GM21576 (cell line): ENCODE measurements at regions not wholly inside any gene's neighbourhood (a gene's known extent, or its start where the extent isn't known, plus 50 kb on each side); places are given as distances from the start of the nearest gene placed in this dataset.
"Not testable (repeated sequence)": the region's sequence is repeated elsewhere in the genome, so short reads cannot be mapped to it uniquely, and the experiment has no call there.

ENCODE experiments used
- ATAC-seq: cut with Tn5 transposase; IDR thresholded peaks from one replicate; pipeline ENCODE4 v1.9.1; 2021; ENCODE audit warnings: mild to moderate bottlenecking, moderate library complexity; ENCODE audit not compliant: unreplicated experiment

- no peak for ATAC-seq
Measured at GRCh38 chr6:80531681-80532619, 425.5 kb downstream of the BCKDHB start.

DNA sequence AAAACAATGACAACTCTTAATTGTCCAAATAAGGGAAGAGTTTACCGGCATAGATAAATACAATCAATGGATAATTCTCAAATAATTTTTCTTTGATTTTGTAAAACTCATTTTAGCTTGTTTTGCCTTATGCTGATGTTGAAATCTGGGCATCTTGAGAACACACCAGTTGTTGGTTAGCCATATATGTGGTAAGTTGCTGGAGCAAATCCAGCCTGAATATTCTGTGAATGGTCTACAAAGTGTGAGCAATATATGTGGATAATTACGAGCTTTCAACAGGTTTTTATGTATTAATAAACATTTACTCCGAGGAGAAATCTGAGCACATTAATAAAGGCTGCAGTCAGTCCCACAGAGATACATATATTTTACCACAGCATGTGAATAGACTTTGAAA, 423.6 kb downstream of the BCKDHB start:
- ATAC-seq, result no peak

GRCh38 chr6:80528115-80528514, 421.6 kb downstream of the BCKDHB start:
- ATAC-seq, result no peak

DNA sequence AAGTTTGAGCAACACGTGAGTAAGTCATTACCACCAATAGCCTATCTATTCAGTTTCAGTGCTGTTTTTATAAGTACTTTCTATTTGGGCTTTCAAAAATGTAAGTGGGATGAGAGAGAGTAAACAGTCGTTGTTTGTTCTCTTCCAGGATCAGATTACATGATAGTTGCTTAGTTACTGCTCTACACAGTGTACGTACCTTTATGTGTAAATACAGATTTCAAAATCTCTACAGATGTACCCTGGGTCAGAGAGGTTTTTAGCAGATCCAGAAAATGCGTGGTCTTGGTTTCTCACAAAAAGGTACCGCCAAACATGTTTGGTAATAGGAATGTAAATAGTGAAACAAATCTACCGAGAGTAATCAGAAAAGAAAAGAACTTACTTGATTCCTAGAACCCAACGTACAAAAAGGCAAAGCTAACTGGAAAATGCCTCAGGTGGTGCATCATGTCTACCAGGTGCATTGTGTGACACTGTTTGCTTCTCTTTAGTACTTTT, 421.1 kb downstream of the BCKDHB start:
- no peak for ATAC-seq

- ATAC-seq, result no peak
Measured at GRCh38 chr6:80523531-80523997, 417.1 kb downstream of the BCKDHB start.

DNA sequence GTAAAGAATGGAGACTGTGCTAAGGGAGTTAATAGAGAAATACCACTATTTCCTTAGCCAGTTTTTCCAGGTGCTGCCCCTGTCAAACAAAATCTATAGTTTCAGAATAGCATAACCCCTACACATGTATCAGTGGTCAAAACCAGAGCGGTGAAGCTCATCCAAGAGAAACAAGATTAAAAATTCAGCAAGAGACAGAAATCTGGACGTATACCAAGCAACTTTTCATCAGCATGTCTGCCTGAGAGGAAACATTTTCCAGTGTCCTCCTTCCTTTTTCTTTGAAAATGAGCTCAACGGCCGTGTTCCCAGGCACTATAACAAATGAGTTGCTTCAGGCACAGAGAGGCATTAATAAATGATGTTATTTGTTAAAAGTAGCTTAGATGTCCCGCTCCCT, 416.5 kb downstream of the BCKDHB start:
- ATAC-seq, result no peak

DNA sequence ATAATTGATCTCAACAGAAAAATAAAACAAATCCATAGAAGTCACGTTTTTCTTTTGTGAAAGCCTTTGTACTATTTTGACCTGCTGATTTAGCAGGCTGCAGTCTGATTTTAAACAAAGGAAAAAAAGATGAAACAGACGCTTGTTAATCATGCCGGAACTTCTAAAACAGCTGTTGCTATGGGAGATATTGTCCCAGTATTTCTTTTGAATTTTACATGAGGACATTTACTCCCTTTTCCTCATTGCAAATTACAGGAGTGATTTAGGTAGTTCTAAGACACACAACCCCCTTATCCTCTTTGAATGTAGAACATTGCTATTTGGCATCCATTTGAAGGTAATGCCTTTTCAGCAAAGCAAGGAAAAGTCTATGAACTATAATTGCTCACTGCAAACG, 416.1 kb downstream of the BCKDHB start:
- no peak for ATAC-seq

- ATAC-seq, result no peak
Measured at GRCh38 chr6:80519811-80520594, 413.5 kb downstream of the BCKDHB start.

GRCh38 chr6:80517525-80517924, 411.1 kb downstream of the BCKDHB start:
- no peak for ATAC-seq

DNA sequence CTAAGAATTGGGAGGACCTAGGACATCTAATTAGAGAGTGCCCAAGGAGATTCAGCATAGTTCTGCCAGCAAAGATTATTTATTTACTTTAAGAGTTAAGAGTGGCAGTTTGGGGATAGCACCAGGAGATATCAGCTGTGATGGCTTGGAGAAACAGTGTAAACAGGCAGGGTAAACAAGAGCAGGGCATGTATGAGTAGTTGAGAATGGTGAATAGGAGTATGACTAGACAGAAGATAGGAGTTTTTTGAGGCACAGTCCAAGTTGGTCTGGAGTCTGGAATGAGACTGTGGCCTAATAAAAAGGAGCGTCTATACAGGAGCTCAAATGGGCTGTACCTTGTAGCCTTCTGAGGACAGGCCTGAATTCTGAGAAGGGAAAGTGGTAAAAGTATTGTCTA, 404.1 kb downstream of the BCKDHB start:
- not testable (repeated sequence) for ATAC-seq

DNA sequence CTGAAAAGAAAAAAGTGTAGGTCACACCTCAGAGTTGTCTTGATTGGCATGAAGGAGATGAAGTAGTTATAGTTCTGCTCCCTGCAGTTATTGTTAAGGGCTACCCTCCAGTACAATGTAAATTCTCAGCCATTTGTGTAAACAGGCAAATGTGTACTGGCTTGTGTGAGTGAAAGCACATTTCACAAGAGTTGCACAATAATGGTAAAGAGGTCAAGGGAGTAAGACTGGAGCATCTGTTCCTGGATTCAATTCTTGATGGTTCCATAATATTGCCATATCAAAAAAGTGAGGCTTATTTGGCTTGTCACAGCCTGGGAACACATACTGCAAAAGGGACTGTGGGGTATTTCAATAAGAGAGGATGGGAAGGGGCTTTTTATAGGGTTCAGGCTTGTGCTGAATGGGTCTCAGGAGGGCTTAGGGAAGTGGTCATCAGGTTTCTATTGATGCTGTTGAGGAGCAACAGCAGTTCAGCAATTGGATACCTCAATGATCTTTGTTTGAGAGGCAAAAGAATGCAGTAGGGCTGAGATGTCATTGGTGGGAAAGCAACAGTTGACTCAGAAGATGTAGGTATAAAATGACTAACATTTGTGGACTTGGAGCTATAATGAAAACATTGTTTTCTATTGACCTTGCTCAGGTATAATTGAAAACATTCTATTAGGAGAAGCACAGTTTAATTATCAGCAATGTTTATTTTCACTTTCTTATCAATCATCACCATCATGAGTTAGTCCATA, 402.6 kb downstream of the BCKDHB start:
- ATAC-seq, result no peak

DNA sequence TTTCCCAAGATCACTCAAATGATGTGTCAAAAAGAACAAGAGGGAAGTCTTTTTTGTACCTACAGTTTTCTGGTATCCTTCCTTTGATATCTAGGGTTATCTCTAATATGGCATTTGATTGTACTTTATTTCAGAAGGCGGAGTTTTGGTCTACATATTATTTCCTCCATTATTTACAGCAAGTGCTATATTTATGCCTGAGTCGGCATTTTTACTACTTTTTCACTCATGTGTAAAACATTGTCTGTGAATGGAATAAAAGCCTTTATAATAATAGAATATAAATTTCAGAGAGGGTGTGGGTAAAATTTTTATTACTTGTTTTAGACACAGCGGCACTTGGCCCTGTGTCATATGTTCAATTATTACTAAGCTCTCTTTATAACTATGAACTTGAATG, 398.4 kb downstream of the BCKDHB start:
- no peak for ATAC-seq

DNA sequence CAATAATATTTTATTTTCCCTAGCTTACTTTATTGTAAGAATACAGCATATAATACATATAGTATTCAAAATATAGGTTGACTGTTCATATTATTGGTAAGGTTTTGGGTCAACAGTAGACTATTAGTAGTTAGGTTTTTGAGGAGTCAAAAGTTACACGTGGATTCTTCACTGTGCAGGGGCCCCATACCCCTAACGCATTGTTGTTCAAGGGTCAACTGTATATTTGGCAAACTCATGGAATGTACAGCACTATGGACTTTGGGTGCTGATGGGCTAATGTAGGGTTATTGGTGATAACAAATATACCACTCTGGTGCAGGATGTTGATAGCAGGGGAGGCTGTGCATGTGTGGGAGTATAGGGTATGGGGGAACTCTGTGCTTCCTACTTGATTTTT, 397.2 kb downstream of the BCKDHB start:
- ATAC-seq, result no peak

DNA sequence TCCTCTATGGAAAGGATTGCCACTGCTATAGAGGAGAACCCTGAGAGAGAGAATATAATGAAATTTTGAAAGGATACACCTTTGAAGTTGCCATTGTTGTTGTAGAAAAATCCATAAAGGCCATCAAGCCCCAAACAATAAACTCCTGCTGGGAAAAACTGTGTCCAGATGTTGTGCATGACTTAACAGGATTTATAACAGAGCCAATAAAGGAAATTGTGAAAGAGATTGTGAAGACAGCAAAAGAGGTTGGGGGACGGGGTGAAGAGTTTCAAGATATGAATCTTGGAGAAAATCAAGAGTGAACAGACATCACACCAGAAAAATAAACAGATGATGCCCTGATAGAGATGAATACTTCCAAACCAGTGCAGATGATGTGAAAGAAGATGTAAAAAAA, 396.4 kb downstream of the BCKDHB start:
- ATAC-seq, result no peak

DNA sequence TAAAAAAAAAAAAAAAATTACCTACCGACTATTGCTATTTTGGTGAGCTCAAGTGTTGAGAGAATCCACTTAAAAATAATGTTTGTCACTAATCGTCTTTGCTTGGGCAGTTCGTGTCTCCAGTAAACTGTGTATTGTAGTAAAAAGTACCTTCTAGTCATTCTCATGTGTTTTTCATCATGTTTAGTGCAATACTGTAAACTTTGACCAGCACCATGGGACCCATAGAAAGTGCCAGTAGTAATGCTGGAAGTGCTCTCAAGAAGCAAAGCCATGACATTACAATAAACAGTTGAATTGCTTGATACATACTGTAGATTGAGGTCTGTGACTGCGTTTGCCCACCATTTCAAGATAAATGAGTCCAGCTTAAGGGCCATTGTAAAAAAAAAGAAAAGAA, 395.2 kb downstream of the BCKDHB start:
- ATAC-seq, result no peak

DNA sequence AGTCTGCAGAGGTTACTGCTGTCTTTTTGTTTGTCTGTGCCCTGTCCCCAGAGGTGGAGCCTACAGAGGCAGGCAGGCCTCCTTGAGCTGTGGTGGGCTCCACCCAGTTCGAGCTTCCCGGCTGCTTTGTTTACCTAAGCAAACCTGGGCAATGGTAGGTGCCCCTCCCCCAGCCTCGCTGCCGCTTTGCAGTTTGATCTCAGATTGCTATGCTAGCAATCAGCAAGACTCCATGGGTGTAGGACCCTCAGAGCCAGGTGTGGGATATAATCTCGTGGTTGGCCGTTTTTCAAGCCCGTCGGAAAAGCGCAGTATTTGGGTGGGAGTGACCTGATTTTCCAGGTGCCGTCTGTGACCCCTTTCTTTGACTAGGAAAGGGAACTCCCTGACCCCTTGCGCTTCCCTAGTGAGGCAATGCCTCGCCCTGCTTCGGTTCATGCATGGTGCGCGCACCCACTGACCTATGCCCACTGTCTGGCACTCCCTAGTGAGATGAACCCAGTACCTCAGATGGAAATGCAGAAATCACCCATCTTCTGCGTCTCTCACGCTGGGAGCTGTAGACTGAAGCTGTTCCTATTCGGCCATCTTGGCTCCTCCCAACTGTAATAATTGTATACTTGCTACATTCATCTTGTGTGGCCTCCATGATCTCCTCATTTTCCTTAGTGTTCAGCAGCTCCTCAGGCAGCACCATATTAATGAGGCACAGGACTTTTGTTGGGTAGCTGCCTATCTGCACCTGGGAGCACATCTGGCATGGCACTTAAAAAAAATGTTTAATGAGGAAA, 391.4 kb downstream of the BCKDHB start:
- ATAC-seq, result not testable (repeated sequence)

GRCh38 chr6:80489911-80490635, 383.6 kb downstream of the BCKDHB start:
- ATAC-seq, result no peak

GRCh38 chr6:80488190-80488589, 381.7 kb downstream of the BCKDHB start:
- no peak for ATAC-seq

DNA sequence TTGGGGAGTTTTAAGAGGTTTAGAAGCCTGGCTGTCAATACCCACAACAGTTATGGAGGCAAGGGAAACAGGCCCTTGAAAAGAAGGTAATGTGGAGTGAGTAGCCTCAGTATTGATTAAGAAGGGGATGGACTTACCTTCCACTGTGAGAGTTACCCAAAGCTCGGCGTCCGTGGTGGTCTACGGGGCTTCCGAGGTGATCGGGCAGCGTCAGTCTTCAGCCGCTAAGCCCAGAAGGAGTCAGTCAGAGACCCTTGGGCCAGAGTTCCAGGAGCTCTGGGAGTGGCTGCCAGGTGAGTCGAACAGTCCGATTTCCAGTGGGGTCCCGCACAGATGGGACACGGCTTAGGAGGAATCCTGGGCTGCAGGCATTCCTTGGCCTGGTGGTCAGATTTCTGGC, 379.0 kb downstream of the BCKDHB start:
- not testable (repeated sequence) for ATAC-seq

DNA sequence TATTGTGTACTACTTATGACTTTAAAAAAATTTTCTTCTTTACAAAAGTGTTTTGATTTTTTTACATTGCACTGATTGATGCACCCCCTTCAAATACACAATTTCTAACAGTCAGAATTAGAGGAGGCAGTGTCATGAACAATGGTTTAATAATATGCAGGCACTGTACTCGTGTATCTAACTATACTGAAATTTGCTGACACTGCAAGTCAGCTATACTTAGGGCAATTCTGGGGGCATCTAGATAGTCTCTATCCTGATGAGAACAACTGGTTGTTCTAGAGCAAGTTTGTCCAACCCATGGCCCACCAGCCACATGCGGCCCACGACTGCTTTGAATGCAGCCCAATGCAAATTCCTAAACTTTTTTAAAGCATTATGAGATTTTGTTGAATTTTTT, 375.6 kb downstream of the BCKDHB start:
- no peak for ATAC-seq
